SU-DHL-6 (cell line): ENCODE measurements at regions not wholly inside any gene's neighbourhood (a gene's known extent, or its start where the extent isn't known, plus 50 kb on each side); places are given as distances from the start of the nearest gene placed in this dataset.

Experiments
- EZH2phosphoT487 ChIP-seq: fragments of 200-600 bp; sonication (generic), shearing (Covaris generic); conservative IDR thresholded peaks from 2 replicates; pipeline ENCODE4 v1.6.1; 2018; ENCODE audit warnings: mild to moderate bottlenecking, antibody characterized with exemption, low read length, moderate library complexity, mixed read lengths
- TF ChIP-seq, protein P1 (sequence below): fragments of 200-600 bp; sonication (generic); IDR thresholded peaks from one replicate; pipeline ENCODE4 v1.5.1; 2017; ENCODE audit warnings: antibody characterized with exemption, mild to moderate bottlenecking, low read length, moderate library complexity; ENCODE audit not compliant: insufficient read depth, poor library complexity, severe bottlenecking

DNA sequence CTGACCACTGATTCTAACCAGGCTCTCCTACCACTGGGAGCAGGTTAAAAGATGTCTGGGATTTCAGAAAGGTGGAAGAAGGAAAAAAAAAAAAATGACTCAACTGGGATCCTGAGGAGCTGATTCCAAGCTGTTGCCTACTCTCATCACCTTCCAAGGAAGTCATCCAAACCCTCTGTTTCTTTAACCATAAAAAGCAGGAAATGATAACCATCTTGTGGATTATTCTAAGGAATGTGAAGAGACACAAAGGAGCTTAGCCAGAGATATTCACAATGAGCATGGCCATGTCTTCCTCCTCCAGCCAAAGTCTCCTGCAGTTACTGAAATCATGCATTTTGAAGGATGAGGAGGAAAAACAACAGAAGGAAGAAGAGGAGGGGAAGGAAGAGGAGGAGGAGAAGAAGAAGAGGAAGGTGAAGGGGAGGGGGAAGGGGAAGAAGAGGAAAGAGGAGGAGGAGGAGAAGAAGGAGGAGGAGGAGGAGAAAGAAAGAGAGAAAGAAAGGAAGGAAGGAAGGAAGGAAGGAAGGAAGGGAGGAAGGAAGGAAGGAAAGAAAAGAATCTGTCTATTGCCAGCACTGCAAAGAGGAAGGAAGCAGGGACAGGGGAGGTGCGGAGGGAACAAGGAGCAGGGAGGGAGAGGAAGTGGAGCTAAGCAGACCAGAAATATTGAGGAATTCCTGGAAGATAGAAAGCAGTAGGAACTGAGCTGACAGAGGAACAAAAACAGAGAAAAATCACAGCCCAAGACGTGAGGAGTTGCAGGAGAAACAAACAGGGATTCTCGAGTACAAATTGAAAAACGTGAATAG lies 229.2 kb downstream of the UACA start:
- TF ChIP-seq, protein P1, sequence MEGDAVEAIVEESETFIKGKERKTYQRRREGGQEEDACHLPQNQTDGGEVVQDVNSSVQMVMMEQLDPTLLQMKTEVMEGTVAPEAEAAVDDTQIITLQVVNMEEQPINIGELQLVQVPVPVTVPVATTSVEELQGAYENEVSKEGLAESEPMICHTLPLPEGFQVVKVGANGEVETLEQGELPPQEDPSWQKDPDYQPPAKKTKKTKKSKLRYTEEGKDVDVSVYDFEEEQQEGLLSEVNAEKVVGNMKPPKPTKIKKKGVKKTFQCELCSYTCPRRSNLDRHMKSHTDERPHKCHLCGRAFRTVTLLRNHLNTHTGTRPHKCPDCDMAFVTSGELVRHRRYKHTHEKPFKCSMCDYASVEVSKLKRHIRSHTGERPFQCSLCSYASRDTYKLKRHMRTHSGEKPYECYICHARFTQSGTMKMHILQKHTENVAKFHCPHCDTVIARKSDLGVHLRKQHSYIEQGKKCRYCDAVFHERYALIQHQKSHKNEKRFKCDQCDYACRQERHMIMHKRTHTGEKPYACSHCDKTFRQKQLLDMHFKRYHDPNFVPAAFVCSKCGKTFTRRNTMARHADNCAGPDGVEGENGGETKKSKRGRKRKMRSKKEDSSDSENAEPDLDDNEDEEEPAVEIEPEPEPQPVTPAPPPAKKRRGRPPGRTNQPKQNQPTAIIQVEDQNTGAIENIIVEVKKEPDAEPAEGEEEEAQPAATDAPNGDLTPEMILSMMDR = no peak
- no peak for TF ChIP-seq EZH2phosphoT487
